A673 (cell line): ENCODE measurements at regions not wholly inside any gene's neighbourhood (a gene's known extent, or its start where the extent isn't known, plus 50 kb on each side); places are given as distances from the start of the nearest gene placed in this dataset.
"Not testable (repeated sequence)": the region's sequence is repeated elsewhere in the genome, so short reads cannot be mapped to it uniquely, and the experiment has no call there.

Experiments used
- CTCF ChIP-seq: fragments of 300-800, 200-600 bp; sonication (generic); conservative IDR thresholded peaks from 2 replicates; pipeline ENCODE4 v1.5.1; 2017; ENCODE audit warnings: low read depth, mild to moderate bottlenecking, antibody characterized with exemption, low read length, moderate library complexity, mixed read lengths
- EZH2 ChIP-seq: fragments of 200-600 bp; sonication (generic); IDR thresholded peaks from 2 replicates; pipeline ENCODE4 v1.6.1; 2017; ENCODE audit warnings: borderline replicate concordance, low read depth, mild to moderate bottlenecking, mixed read lengths, antibody characterized with exemption, low read length; ENCODE audit not compliant: poor library complexity, severe bottlenecking

GRCh38 chr11:16581078-16581477, 157.4 kb upstream of the C11orf58 start:
- not testable (repeated sequence) for TF ChIP-seq CTCF, EZH2
